GM23338 (cell line): ENCODE measurements at regions not wholly inside any gene's neighbourhood (a gene's known extent, or its start where the extent isn't known, plus 50 kb on each side); places are given as distances from the start of the nearest gene placed in this dataset.

Source experiments
- ATAC-seq: fragments of 200-7000 bp; cut with Tn5 transposase; 3 replicates; pipeline ENCODE4 v1.9.1; 2020
- DNase-seq: peaks from one replicate; pipeline ENCODE4 v3.0.0-alpha.2; 2015; ENCODE audit warnings: low spot score
- H2AFZ ChIP-seq: fragments of 200-600 bp; sonication (generic); 2 replicates; pipeline ENCODE4 v1.8.0; 2016; ENCODE audit warnings: antibody characterized with exemption, mild to moderate bottlenecking, moderate library complexity
- H3F3A ChIP-seq: fragments of 200-600 bp; sonication (generic); replicated peaks from 2 replicates; pipeline ENCODE4 v1.8.0; 2017; ENCODE audit warnings: antibody characterized with exemption, mixed run types, low read depth
- H3K27ac ChIP-seq: fragments of 200-600 bp; sonication (generic); 2 replicates; pipeline ENCODE4 v1.6.1; 2016; ENCODE audit warnings: low read depth
- H3K27me3 ChIP-seq: fragments of 200-600 bp; sonication (generic); 2 replicates; pipeline ENCODE4 v1.8.0; 2016; ENCODE audit warnings: mild to moderate bottlenecking, mixed run types, moderate library complexity; ENCODE audit not compliant: insufficient read depth
- H3K36me3 ChIP-seq: fragments of 200-600 bp; sonication (generic); 2 replicates; pipeline ENCODE4 v1.8.0; 2016; ENCODE audit warnings: mild to moderate bottlenecking; ENCODE audit not compliant: insufficient read depth
- H3K4me1 ChIP-seq: fragments of 200-600 bp; sonication (generic); 2 replicates; pipeline ENCODE4 v1.8.0; 2016; ENCODE audit warnings: mild to moderate bottlenecking, moderate library complexity; ENCODE audit not compliant: insufficient read depth
- H3K4me2 ChIP-seq: fragments of 200-600 bp; sonication (generic); 2 replicates; pipeline ENCODE4 v1.7.1; 2017; ENCODE audit warnings: mixed run types
- H3K4me3 ChIP-seq: fragments of 200-600 bp; sonication (generic); 2 replicates; pipeline ENCODE4 v1.6.1; 2016; ENCODE audit warnings: mixed run types
- H3K79me2 ChIP-seq: fragments of 200-600 bp; sonication (generic); replicated peaks from 2 replicates; pipeline ENCODE4 v1.8.0; 2017; ENCODE audit warnings: mild to moderate bottlenecking; ENCODE audit not compliant: insufficient read depth
- H3K9me2 ChIP-seq: fragments of 200-600 bp; sonication (generic); 2 replicates; pipeline ENCODE4 v1.8.0; 2017; ENCODE audit not compliant: insufficient read depth
- H4K20me1 ChIP-seq: fragments of 200-600 bp; sonication (generic); replicated peaks from 2 replicates; pipeline ENCODE4 v1.8.0; 2017; ENCODE audit warnings: mild to moderate bottlenecking; ENCODE audit not compliant: insufficient read depth
- H3K27ac Mint-ChIP-seq: 2 replicates; pipeline ENCODE4 v1.8.0; 2020; ENCODE audit warnings: inconsistent platforms, mild to moderate bottlenecking, moderate library complexity, mixed read lengths
- H3K27me3 Mint-ChIP-seq: 3 replicates; pipeline ENCODE4 v1.8.0; 2022; ENCODE audit warnings: low read depth, mild to moderate bottlenecking, moderate library complexity, mixed read lengths, inconsistent platforms; ENCODE audit not compliant: insufficient read depth, poor library complexity
- H3K36me3 Mint-ChIP-seq: 3 replicates; pipeline ENCODE4 v1.8.0; 2021; ENCODE audit warnings: low read depth, mild to moderate bottlenecking, inconsistent platforms, moderate library complexity, mixed read lengths
- H3K4me1 Mint-ChIP-seq: 3 replicates; pipeline ENCODE4 v1.8.0; 2020; ENCODE audit warnings: mild to moderate bottlenecking, inconsistent platforms, mixed read lengths
- H3K4me3 Mint-ChIP-seq: 3 replicates; pipeline ENCODE4 v1.8.0; 2021; ENCODE audit warnings: moderate library complexity, mild to moderate bottlenecking, inconsistent platforms, mixed read lengths
- H3K9me3 Mint-ChIP-seq: 3 replicates; pipeline ENCODE4 v1.8.0; 2020; ENCODE audit warnings: moderate library complexity, mild to moderate bottlenecking, inconsistent platforms, mixed read lengths
- CREB1 ChIP-seq: fragments of 250-450 bp; sonication (Bioruptor Pico); IDR thresholded peaks from 2 replicates; pipeline ENCODE4 v1.5.0; 2020; ENCODE audit warnings: low read depth, mild to moderate bottlenecking, moderate library complexity
- ETS1 ChIP-seq: IDR thresholded peaks from 2 replicates; pipeline ENCODE4 v1.6.1; 2016; ENCODE audit warnings: antibody characterized with exemption
- EZH2 ChIP-seq: fragments of 200-600 bp; sonication (generic); IDR thresholded peaks from one replicate; pipeline ENCODE4 v1.8.0; 2017; ENCODE audit warnings: antibody characterized with exemption, mild to moderate bottlenecking, low read depth; ENCODE audit not compliant: unreplicated experiment
- EZH2phosphoT487 ChIP-seq: fragments of 200-600 bp; sonication (generic); IDR thresholded peaks from one replicate; pipeline ENCODE4 v1.8.1; 2018; ENCODE audit warnings: antibody characterized with exemption; ENCODE audit not compliant: unreplicated experiment
- JUNB ChIP-seq: IDR thresholded peaks from one replicate; pipeline ENCODE4 v1.6.1; 2016; ENCODE audit warnings: antibody characterized with exemption; ENCODE audit not compliant: unreplicated experiment
- NANOG ChIP-seq: IDR thresholded peaks from 2 replicates; pipeline ENCODE4 v1.6.1; 2016; ENCODE audit warnings: antibody characterized with exemption, borderline replicate concordance
- POLR2AphosphoS5 ChIP-seq: IDR thresholded peaks from 2 replicates; pipeline ENCODE4 v1.6.1; 2016; ENCODE audit warnings: antibody characterized with exemption, low read depth
- REST ChIP-seq: IDR thresholded peaks from one replicate; pipeline ENCODE4 v1.6.1; 2018; ENCODE audit warnings: antibody characterized with exemption; ENCODE audit not compliant: unreplicated experiment
- STAT1 ChIP-seq: IDR thresholded peaks from one replicate; pipeline ENCODE4 v1.6.1; 2016; ENCODE audit warnings: antibody characterized with exemption; ENCODE audit not compliant: unreplicated experiment
- ZNF114 ChIP-seq: fragments of 250-450 bp; sonication (Bioruptor Pico); IDR thresholded peaks from 2 replicates; pipeline ENCODE4 v1.5.0; 2020; ENCODE audit warnings: mild to moderate bottlenecking, moderate library complexity
- ZNF331 ChIP-seq: fragments of 250-450 bp; sonication (Bioruptor Pico); IDR thresholded peaks from 2 replicates; pipeline ENCODE4 v1.5.0; 2020; ENCODE audit warnings: low read depth, mild to moderate bottlenecking, moderate library complexity
- ZNF462 ChIP-seq: fragments of 250-450 bp; sonication (Bioruptor Pico); IDR thresholded peaks from 2 replicates; pipeline ENCODE4 v1.5.0; 2020; ENCODE audit warnings: mild to moderate bottlenecking, moderate library complexity
- TF ChIP-seq, protein P1 (sequence below), 2 experiments: fragments of 200-600 bp in 1 of 2; sonication (generic) in 1 of 2; conservative IDR thresholded peaks; 2 replicates each; pipeline versions ENCODE4 v1.5.1 to v1.6.1; 2016 to 2017; ENCODE audit warnings: antibody characterized with exemption in 2 of 2, low read depth in 2 of 2, mild to moderate bottlenecking in 2 of 2, moderate library complexity in 1 of 2

GRCh38 chr3:35954413-35954812 is 315.1 kb downstream of the ARPP21 start:
- H2AFZ ChIP-seq, result no peak overlapping the region
- Mint-ChIP-seq H3K4me3 (no peak overlapping the region), H3K4me1 (no peaks in the 10 kb centered on the region), H3K9me3 (0 out of 3 replicates have a peak, but pooled peaks cover 2% of the 10 kb centered on the region), H3K36me3 (no peaks in the 10 kb centered on the region), H3K27ac (no peak overlapping the region), H3K27me3 (peaks cover 2% of the 10 kb centered on the region)
- DNase-seq (no peak), ATAC-seq (no peak)
- no peaks in the 10 kb centered on the region for H3K36me3 ChIP-seq
- no peak overlapping the region for H3K27ac ChIP-seq
- no peaks in the 10 kb centered on the region for H4K20me1 ChIP-seq
- no peak for TF ChIP-seq CREB1 (CRISPR knock-in tag)
- TF ChIP-seq ETS1, result no peak
- TF ChIP-seq EZH2phosphoT487, result no peak
- TF ChIP-seq ZNF331 (CRISPR knock-in tag), result no peak
- TF ChIP-seq EZH2, result no peak
- no peak for TF ChIP-seq STAT1
- TF ChIP-seq NANOG, result no peak
- no peak for TF ChIP-seq ZNF114
- no peak for TF ChIP-seq POLR2AphosphoS5
- no peak for TF ChIP-seq REST
- TF ChIP-seq ZNF462 (CRISPR knock-in tag), result no peak
- TF ChIP-seq, protein P1, sequence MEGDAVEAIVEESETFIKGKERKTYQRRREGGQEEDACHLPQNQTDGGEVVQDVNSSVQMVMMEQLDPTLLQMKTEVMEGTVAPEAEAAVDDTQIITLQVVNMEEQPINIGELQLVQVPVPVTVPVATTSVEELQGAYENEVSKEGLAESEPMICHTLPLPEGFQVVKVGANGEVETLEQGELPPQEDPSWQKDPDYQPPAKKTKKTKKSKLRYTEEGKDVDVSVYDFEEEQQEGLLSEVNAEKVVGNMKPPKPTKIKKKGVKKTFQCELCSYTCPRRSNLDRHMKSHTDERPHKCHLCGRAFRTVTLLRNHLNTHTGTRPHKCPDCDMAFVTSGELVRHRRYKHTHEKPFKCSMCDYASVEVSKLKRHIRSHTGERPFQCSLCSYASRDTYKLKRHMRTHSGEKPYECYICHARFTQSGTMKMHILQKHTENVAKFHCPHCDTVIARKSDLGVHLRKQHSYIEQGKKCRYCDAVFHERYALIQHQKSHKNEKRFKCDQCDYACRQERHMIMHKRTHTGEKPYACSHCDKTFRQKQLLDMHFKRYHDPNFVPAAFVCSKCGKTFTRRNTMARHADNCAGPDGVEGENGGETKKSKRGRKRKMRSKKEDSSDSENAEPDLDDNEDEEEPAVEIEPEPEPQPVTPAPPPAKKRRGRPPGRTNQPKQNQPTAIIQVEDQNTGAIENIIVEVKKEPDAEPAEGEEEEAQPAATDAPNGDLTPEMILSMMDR (conservative IDR thresholded peaks at IDR 0.05; ENCODE audit: low read depth in 2 of 2), result no peak
- TF ChIP-seq JUNB, result no peak
- H3K4me2 ChIP-seq, result no peak overlapping the region
- no peaks in the 10 kb centered on the region for H3K27me3 ChIP-seq
- no peaks in the 10 kb centered on the region for H3K79me2 ChIP-seq
- H3K4me1 ChIP-seq, result no peaks in the 10 kb centered on the region
- H3K4me3 ChIP-seq, result no peak overlapping the region
- no peaks in the 10 kb centered on the region for H3F3A ChIP-seq
- 0 out of 2 replicates have a peak, but pooled peaks cover 4% of the 10 kb centered on the region for H3K9me2 ChIP-seq
